ENCODE measurements at regions not wholly inside any gene's neighbourhood (a gene's known extent, or its start where the extent isn't known, plus 50 kb on each side); places are given as distances from the start of the nearest gene placed in this dataset.

GRCh38 chr11:38593649-38594048 lies 1995.6 kb upstream of the RAG2 start:
- ChIA-PET POLR2A (no interaction called here), CTCF (no interaction called here)
- no peak overlapping the region for H3K4me3 Mint-ChIP-seq
- no peak for ATAC-seq (replicated peaks in 1 of 4)
- H3K27me3 Mint-ChIP-seq = no peaks in the 10 kb centered on the region
- no peak overlapping the region for H3K27ac ChIP-seq (ENCODE audit: low read length)
- H3K36me3 Mint-ChIP-seq = no peaks in the 10 kb centered on the region
- H3K4me1 Mint-ChIP-seq = no peaks in the 10 kb centered on the region
- no peak overlapping the region for H3K4me3 ChIP-seq (ENCODE audit: control insufficient read depth in 1 of 2, extremely low read depth in 1 of 2, low read length in 1 of 2)
- H3K27me3 ChIP-seq (replicated peaks in 1 of 2; ENCODE audit: control insufficient read depth in 2 of 2, extremely low read depth in 1 of 2, insufficient read depth in 2 of 2, low read length in 1 of 2) = no peaks in the 10 kb centered on the region
- no CpG with 5 or more reads among the region's 1 CpG for WGBS (ENCODE audit: insufficient coverage)
- no peaks in the 10 kb centered on the region for H3K36me3 ChIP-seq (ENCODE audit: control insufficient read depth in 2 of 2, extremely low read depth in 1 of 2, insufficient read depth in 1 of 2, low read length in 1 of 2)
- no peak overlapping the region for H3K27ac Mint-ChIP-seq
- no peak for DNase-seq
- H3K9me3 ChIP-seq = no peaks in the 10 kb centered on the region
- H3K9me3 Mint-ChIP-seq = peaks cover 5 to 14% (median 7%) of the 10 kb centered on the region in 3 donors
- H3K4me1 ChIP-seq (ENCODE audit: control insufficient read depth in 1 of 2, extremely low read depth in 1 of 2, insufficient read depth in 2 of 2, low read length in 2 of 2) = no peaks in the 10 kb centered on the region

GRCh38 chr11:38582756-38583155 lies 1984.7 kb upstream of the RAG2 start:
- Mint-ChIP-seq H3K27me3 (no peaks in the 10 kb centered on the region), H3K27ac (no peak overlapping the region), H3K36me3 (no peaks in the 10 kb centered on the region), H3K4me3 (no peak overlapping the region), H3K4me1 (no peaks in the 10 kb centered on the region), H3K9me3 (peaks cover 4 to 19% (median 5%) of the 10 kb centered on the region in 3 donors)
- no peak overlapping the region for H3K4me3 ChIP-seq (ENCODE audit: control insufficient read depth in 1 of 2, extremely low read depth in 1 of 2, low read length in 1 of 2)
- no peaks in the 10 kb centered on the region for H3K27me3 ChIP-seq (replicated peaks in 1 of 2; ENCODE audit: control insufficient read depth in 2 of 2, extremely low read depth in 1 of 2, insufficient read depth in 2 of 2, low read length in 1 of 2)
- H3K4me1 ChIP-seq (ENCODE audit: control insufficient read depth in 1 of 2, extremely low read depth in 1 of 2, insufficient read depth in 2 of 2, low read length in 2 of 2) = no peaks in the 10 kb centered on the region
- H3K27ac ChIP-seq (ENCODE audit: low read length) = no peak overlapping the region
- ATAC-seq (replicated peaks in 1 of 4) (no peak), DNase-seq (no peak)
- ChIA-PET CTCF (no interaction called here), POLR2A (interaction anchor here in 1 of 2 donors (0.6 kb wide), 1 partner anchor 18 kb away, joined by 3 read pairs; no protein-coding TSS in a partner anchor)
- no CpG with 5 or more reads among the region's 3 CpGs for WGBS (ENCODE audit: insufficient coverage)
- H3K36me3 ChIP-seq (ENCODE audit: control insufficient read depth in 2 of 2, extremely low read depth in 1 of 2, insufficient read depth in 1 of 2, low read length in 1 of 2) = no peaks in the 10 kb centered on the region
- no peaks in the 10 kb centered on the region for H3K9me3 ChIP-seq

DNA sequence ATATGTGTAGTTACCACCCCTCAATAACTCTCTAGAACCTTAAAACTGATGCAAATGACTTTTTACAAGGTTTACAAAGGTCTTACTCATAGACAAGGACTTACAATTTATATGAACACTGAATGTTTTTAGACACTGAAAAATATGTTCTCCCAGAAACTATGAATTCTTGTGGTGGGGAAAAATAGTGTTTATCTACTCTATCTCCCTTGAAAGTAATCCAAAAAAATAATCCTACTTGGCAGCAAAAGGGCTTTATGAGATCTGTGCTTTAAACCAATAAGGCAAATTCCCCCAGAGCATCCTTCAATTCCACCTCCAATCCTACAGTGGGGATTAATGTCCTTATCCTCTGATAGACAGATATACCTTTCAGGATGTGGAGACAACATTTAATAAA lies 1984.1 kb upstream of the RAG2 start:
- Histone ChIP-seq H3K4me3 (ENCODE audit: control insufficient read depth in 1 of 2, extremely low read depth in 1 of 2, low read length in 1 of 2) (no peak overlapping the region), H3K9me3 (no peaks in the 10 kb centered on the region), H3K36me3 (ENCODE audit: control insufficient read depth in 2 of 2, extremely low read depth in 1 of 2, insufficient read depth in 1 of 2, low read length in 1 of 2) (no peaks in the 10 kb centered on the region), H3K27me3 (replicated peaks in 1 of 2; ENCODE audit: control insufficient read depth in 2 of 2, extremely low read depth in 1 of 2, insufficient read depth in 2 of 2, low read length in 1 of 2) (no peaks in the 10 kb centered on the region), H3K4me1 (ENCODE audit: control insufficient read depth in 1 of 2, extremely low read depth in 1 of 2, insufficient read depth in 2 of 2, low read length in 2 of 2) (no peaks in the 10 kb centered on the region), H3K27ac (ENCODE audit: low read length) (no peak overlapping the region)
- no peaks in the 10 kb centered on the region for H3K36me3 Mint-ChIP-seq
- no peak for DNase-seq
- no peak overlapping the region for H3K27ac Mint-ChIP-seq
- ChIA-PET CTCF (no interaction called here), POLR2A (no interaction called here)
- H3K4me3 Mint-ChIP-seq = no peak overlapping the region
- H3K4me1 Mint-ChIP-seq = no peaks in the 10 kb centered on the region
- H3K27me3 Mint-ChIP-seq = no peaks in the 10 kb centered on the region
- peaks cover 5 to 20% (median 10%) of the 10 kb centered on the region in 3 donors for H3K9me3 Mint-ChIP-seq
- ATAC-seq (replicated peaks in 1 of 4) = no peak

- Mint-ChIP-seq H3K27me3 (no peaks in the 10 kb centered on the region), H3K36me3 (no peaks in the 10 kb centered on the region), H3K4me1 (no peaks in the 10 kb centered on the region), H3K4me3 (no peak overlapping the region), H3K27ac (no peak overlapping the region), H3K9me3 (peaks cover 0 to 21% (median 13%) of the 10 kb centered on the region in 3 donors)
- ChIA-PET CTCF (no interaction called here), POLR2A (no interaction called here)
- ATAC-seq (replicated peaks in 1 of 4) (no peak), DNase-seq (no peak)
- H3K27me3 ChIP-seq (replicated peaks in 1 of 2; ENCODE audit: control insufficient read depth in 2 of 2, extremely low read depth in 1 of 2, insufficient read depth in 2 of 2, low read length in 1 of 2) = no peaks in the 10 kb centered on the region
- no peaks in the 10 kb centered on the region for H3K36me3 ChIP-seq (ENCODE audit: control insufficient read depth in 2 of 2, extremely low read depth in 1 of 2, insufficient read depth in 1 of 2, low read length in 1 of 2)
- no peaks in the 10 kb centered on the region for H3K9me3 ChIP-seq
- no peak overlapping the region for H3K27ac ChIP-seq (ENCODE audit: low read length)
- no peak overlapping the region for H3K4me3 ChIP-seq (ENCODE audit: control insufficient read depth in 1 of 2, extremely low read depth in 1 of 2, low read length in 1 of 2)
- H3K4me1 ChIP-seq (ENCODE audit: control insufficient read depth in 1 of 2, extremely low read depth in 1 of 2, insufficient read depth in 2 of 2, low read length in 2 of 2) = no peaks in the 10 kb centered on the region
These were observed 1979.7 kb upstream of the RAG2 start for GRCh38 chr11:38577769-38578168.

- Histone ChIP-seq H3K27me3 (replicated peaks in 1 of 2; ENCODE audit: control insufficient read depth in 2 of 2, extremely low read depth in 1 of 2, insufficient read depth in 2 of 2, low read length in 1 of 2) (no peaks in the 10 kb centered on the region), H3K9me3 (no peaks in the 10 kb centered on the region), H3K36me3 (ENCODE audit: control insufficient read depth in 2 of 2, extremely low read depth in 1 of 2, insufficient read depth in 1 of 2, low read length in 1 of 2) (no peaks in the 10 kb centered on the region), H3K27ac (ENCODE audit: low read length) (no peak overlapping the region), H3K4me3 (ENCODE audit: control insufficient read depth in 1 of 2, extremely low read depth in 1 of 2, low read length in 1 of 2) (no peak overlapping the region), H3K4me1 (ENCODE audit: control insufficient read depth in 1 of 2, extremely low read depth in 1 of 2, insufficient read depth in 2 of 2, low read length in 2 of 2) (no peaks in the 10 kb centered on the region)
- DNase-seq (no peak), ATAC-seq (replicated peaks in 1 of 4) (no peak)
- no peaks in the 10 kb centered on the region for H3K4me1 Mint-ChIP-seq
- H3K27ac Mint-ChIP-seq = no peak overlapping the region
- ChIA-PET POLR2A (no interaction called here), CTCF (no interaction called here)
- peaks cover 9 to 18% (median 11%) of the 10 kb centered on the region in 3 donors for H3K9me3 Mint-ChIP-seq
- H3K27me3 Mint-ChIP-seq = no peaks in the 10 kb centered on the region
- no peak overlapping the region for H3K4me3 Mint-ChIP-seq
- H3K36me3 Mint-ChIP-seq = no peaks in the 10 kb centered on the region
- 77% methylated on average over 2 of the region's 3 CpGs for WGBS (ENCODE audit: insufficient coverage)
These were observed 1964.5 kb upstream of the RAG2 start for GRCh38 chr11:38562562-38562961.

DNA sequence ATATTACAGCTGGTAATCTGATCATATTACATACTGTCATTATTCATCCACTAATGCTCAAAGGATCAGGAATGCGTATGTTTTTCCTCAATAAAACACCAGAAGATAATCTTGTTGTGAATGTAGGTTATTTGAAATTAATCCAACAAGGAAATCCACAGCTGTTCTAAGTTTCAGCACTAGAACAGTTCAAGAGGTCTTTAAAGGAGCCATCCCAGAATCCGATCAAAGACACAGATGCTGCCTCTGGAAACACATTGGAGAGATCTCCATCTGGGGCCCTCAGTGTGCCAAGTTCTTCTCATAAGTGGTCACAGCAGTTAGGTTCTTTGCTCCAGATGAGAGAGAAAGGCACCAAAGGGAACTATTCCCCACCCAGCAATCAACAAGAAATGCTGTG lies 1955.1 kb upstream of the RAG2 start:
- no peak for DNase-seq
- no peak for ATAC-seq (replicated peaks in 1 of 4)
- Histone ChIP-seq H3K27ac (ENCODE audit: low read length) (no peak overlapping the region), H3K9me3 (no peaks in the 10 kb centered on the region), H3K36me3 (ENCODE audit: control insufficient read depth in 2 of 2, extremely low read depth in 1 of 2, insufficient read depth in 1 of 2, low read length in 1 of 2) (no peaks in the 10 kb centered on the region), H3K4me1 (ENCODE audit: control insufficient read depth in 1 of 2, extremely low read depth in 1 of 2, insufficient read depth in 2 of 2, low read length in 2 of 2) (no peaks in the 10 kb centered on the region), H3K4me3 (ENCODE audit: control insufficient read depth in 1 of 2, extremely low read depth in 1 of 2, low read length in 1 of 2) (no peak overlapping the region), H3K27me3 (replicated peaks in 1 of 2; ENCODE audit: control insufficient read depth in 2 of 2, extremely low read depth in 1 of 2, insufficient read depth in 2 of 2, low read length in 1 of 2) (no peaks in the 10 kb centered on the region)
- CTCF ChIA-PET = no interaction called here
- no peak overlapping the region for H3K27ac Mint-ChIP-seq
- no peak overlapping the region for H3K4me3 Mint-ChIP-seq
- 100% methylated on average over 1 of the region's 2 CpGs for WGBS (ENCODE audit: insufficient coverage)
- no peaks in the 10 kb centered on the region for H3K27me3 Mint-ChIP-seq
- H3K36me3 Mint-ChIP-seq = no peaks in the 10 kb centered on the region
- no peaks in the 10 kb centered on the region for H3K4me1 Mint-ChIP-seq
- POLR2A ChIA-PET = no interaction called here
- peaks cover 7 to 14% (median 13%) of the 10 kb centered on the region in 3 donors for H3K9me3 Mint-ChIP-seq

GRCh38 chr11:38547462-38547861 lies 1949.4 kb upstream of the RAG2 start:
- POLR2A ChIA-PET = no interaction called here
- no CpG with 5 or more reads among the region's 1 CpG for whole genome bisulfite sequencing (ENCODE audit: insufficient coverage)
- H3K27ac Mint-ChIP-seq = no peak overlapping the region

More at GRCh38 chr11:38547462-38547861, 1949.4 kb upstream of the RAG2 start:
- H3K9me3 Mint-ChIP-seq = peaks cover 8 to 17% (median 17%) of the 10 kb centered on the region in 3 donors
- no peak overlapping the region for H3K4me3 ChIP-seq (ENCODE audit: control insufficient read depth in 1 of 2, extremely low read depth in 1 of 2, low read length in 1 of 2)
- H3K27me3 ChIP-seq (replicated peaks in 1 of 2; ENCODE audit: control insufficient read depth in 2 of 2, extremely low read depth in 1 of 2, insufficient read depth in 2 of 2, low read length in 1 of 2) = no peaks in the 10 kb centered on the region
- H3K4me3 Mint-ChIP-seq = no peak overlapping the region
- CTCF ChIA-PET = interaction anchor here in 1 of 2 donors (0.7 kb wide), 1 partner anchor 132 kb away, joined by 4 read pairs; no protein-coding TSS in a partner anchor
- no peak for ATAC-seq (replicated peaks in 1 of 4)
- H3K27ac ChIP-seq (ENCODE audit: low read length) = no peak overlapping the region
- H3K9me3 ChIP-seq = no peaks in the 10 kb centered on the region
- no peak for DNase-seq
- no peaks in the 10 kb centered on the region for H3K36me3 Mint-ChIP-seq
- no peaks in the 10 kb centered on the region for H3K36me3 ChIP-seq (ENCODE audit: control insufficient read depth in 2 of 2, extremely low read depth in 1 of 2, insufficient read depth in 1 of 2, low read length in 1 of 2)
- H3K27me3 Mint-ChIP-seq = no peaks in the 10 kb centered on the region
- H3K4me1 Mint-ChIP-seq = no peaks in the 10 kb centered on the region
- H3K4me1 ChIP-seq (ENCODE audit: control insufficient read depth in 1 of 2, extremely low read depth in 1 of 2, insufficient read depth in 2 of 2, low read length in 2 of 2) = no peaks in the 10 kb centered on the region

Data from T-cell (primary cell).